ENCODE measurements at regions not wholly inside any gene's neighbourhood (a gene's known extent, or its start where the extent isn't known, plus 50 kb on each side); places are given as distances from the start of the nearest gene placed in this dataset.

DNA sequence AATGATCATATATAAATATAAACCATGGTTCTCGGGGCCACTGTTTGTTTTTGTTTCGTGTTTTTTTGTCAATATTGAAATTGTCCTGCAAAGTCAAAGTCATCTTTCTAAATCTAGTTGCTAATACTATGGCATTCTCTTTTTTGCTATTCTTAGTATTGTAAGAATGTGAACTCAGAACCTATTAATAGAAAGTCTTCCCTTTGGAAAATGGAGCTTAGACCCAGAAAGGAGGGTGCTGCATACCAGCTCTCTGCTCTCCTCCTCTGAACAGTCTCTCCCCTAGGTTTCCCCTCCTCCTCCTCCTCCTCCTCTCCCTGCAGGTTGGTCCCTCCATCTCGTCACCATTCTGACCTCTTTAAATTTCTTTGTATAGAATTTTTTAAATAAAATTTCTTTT lies 150.4 kb upstream of the CCN2 start:
- TF ChIP-seq, protein P1, sequence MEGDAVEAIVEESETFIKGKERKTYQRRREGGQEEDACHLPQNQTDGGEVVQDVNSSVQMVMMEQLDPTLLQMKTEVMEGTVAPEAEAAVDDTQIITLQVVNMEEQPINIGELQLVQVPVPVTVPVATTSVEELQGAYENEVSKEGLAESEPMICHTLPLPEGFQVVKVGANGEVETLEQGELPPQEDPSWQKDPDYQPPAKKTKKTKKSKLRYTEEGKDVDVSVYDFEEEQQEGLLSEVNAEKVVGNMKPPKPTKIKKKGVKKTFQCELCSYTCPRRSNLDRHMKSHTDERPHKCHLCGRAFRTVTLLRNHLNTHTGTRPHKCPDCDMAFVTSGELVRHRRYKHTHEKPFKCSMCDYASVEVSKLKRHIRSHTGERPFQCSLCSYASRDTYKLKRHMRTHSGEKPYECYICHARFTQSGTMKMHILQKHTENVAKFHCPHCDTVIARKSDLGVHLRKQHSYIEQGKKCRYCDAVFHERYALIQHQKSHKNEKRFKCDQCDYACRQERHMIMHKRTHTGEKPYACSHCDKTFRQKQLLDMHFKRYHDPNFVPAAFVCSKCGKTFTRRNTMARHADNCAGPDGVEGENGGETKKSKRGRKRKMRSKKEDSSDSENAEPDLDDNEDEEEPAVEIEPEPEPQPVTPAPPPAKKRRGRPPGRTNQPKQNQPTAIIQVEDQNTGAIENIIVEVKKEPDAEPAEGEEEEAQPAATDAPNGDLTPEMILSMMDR (IDR thresholded peaks at IDR 0.05) = no peak
- no peak for TF ChIP-seq EZH2 (IDR thresholded peaks at IDR 0.05; ENCODE audit: borderline replicate concordance, insufficient read depth, low read depth, low read length, poor library complexity, severe bottlenecking)

Measured in B cell (primary cell).